ENCODE measurements at regions not wholly inside any gene's neighbourhood (a gene's known extent, or its start where the extent isn't known, plus 50 kb on each side); places are given as distances from the start of the nearest gene placed in this dataset.

DNA sequence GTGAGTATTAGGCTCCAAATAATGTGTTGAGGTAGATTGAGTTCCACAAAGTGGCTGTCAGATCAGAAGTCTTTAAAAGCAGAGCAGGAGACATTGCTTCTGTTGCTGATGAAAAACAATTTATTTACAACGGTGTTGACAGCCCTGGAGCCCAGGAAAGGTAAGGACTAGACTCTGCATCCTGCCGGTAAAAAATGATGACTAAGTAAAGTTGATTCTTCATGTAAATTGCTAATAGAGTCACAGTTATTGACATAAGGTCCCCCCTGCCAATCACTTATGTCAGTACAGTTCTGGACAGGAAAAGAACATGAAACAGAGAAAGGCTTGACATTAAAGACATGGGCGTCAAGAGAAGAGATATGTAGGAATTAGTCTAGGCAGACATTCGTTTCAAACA, 552.5 kb downstream of the HTR1A start:
- no peak overlapping the region for H3K9ac ChIP-seq (ENCODE audit: insufficient read depth in 1 of 2, low read depth in 2 of 2, low read length in 2 of 2)
- no peaks in the 10 kb centered on the region for H3K9me1 ChIP-seq (ENCODE audit: control insufficient read depth, insufficient read depth, low read length)
- DNase-seq (ENCODE audit: extremely low read depth in 1 of 4, low spot score in 3 of 4) (no peak), ATAC-seq (no peak), FAIRE-seq (no peak)
- H3K9me3 ChIP-seq (replicated peaks; ENCODE audit: control insufficient read depth, insufficient read depth, low read depth, low read length) = no peaks in the 10 kb centered on the region
- intact Hi-C loops (cut with micrococcal nuclease) = no loop called here
- POLR2A ChIA-PET = no interaction called here
- H3K4me1 ChIP-seq (replicated peaks in 1 of 2; ENCODE audit: control insufficient read depth in 2 of 2, insufficient read depth in 2 of 2, low read length in 2 of 2) = no peaks in the 10 kb centered on the region
- CTCF ChIA-PET (ENCODE audit: low intra/inter-chr PET ratio) = no interaction called here
- H2AFZ ChIP-seq (ENCODE audit: low read depth, low read length) = no peak overlapping the region
- in situ Hi-C loops (cut with MboI) = no loop called here
- H3K79me2 ChIP-seq (ENCODE audit: control insufficient read depth, insufficient read depth, low read length) = no peaks in the 10 kb centered on the region
- WGBS (ENCODE audit: insufficient coverage, low coverage, missing lambda C conversion rate) = 0% methylated on average over 4 of the region's 4 CpGs
- no peak overlapping the region for H3K4me2 ChIP-seq (ENCODE audit: insufficient read depth, low read length)
- H4K20me1 ChIP-seq (replicated peaks; ENCODE audit: control insufficient read depth, insufficient read depth, low read length) = no peaks in the 10 kb centered on the region
- no peak overlapping the region for H3K27ac ChIP-seq (ENCODE audit: extremely low read depth, low read depth, low read length)
- no peaks in the 10 kb centered on the region for H3K36me3 ChIP-seq (ENCODE audit: control insufficient read depth, insufficient read depth, low read length)
- TF ChIP-seq ZNF224 (CRISPR knock-in tag; IDR thresholded peaks at IDR 0.05) (no peak), POLR2G (IDR thresholded peaks at IDR 0.05; ENCODE audit: low read depth, low read length) (no peak), HEY1 (CRISPR knock-in tag; IDR thresholded peaks at IDR 0.05; ENCODE audit: borderline replicate concordance) (no peak), GTF2A2 (tag; IDR thresholded peaks at IDR 0.05) (no peak), RFX7 (CRISPR knock-in tag; IDR thresholded peaks at IDR 0.05) (no peak), ZNF830 (CRISPR knock-in tag; IDR thresholded peaks at IDR 0.05) (no peak), CBFB (CRISPR knock-in tag; IDR thresholded peaks at IDR 0.05) (no peak), NR1H2 (CRISPR knock-in tag; IDR thresholded peaks at IDR 0.05) (no peak), HLTF (IDR thresholded peaks at IDR 0.05) (no peak), HDAC3 (IDR thresholded peaks at IDR 0.05; ENCODE audit: borderline replicate concordance, partially characterized antibody) (no peak), TBL1XR1 (IDR thresholded peaks at IDR 0.05; ENCODE audit: low read length in 2 of 2) (no peak), PURB (CRISPR knock-in tag; IDR thresholded peaks at IDR 0.05; ENCODE audit: low read depth) (no peak), VEZF1 (CRISPR knock-in tag; IDR thresholded peaks at IDR 0.05) (no peak), NCOA1 (IDR thresholded peaks at IDR 0.05; ENCODE audit: low read depth) (no peak)
- TF ChIP-seq, protein P1, sequence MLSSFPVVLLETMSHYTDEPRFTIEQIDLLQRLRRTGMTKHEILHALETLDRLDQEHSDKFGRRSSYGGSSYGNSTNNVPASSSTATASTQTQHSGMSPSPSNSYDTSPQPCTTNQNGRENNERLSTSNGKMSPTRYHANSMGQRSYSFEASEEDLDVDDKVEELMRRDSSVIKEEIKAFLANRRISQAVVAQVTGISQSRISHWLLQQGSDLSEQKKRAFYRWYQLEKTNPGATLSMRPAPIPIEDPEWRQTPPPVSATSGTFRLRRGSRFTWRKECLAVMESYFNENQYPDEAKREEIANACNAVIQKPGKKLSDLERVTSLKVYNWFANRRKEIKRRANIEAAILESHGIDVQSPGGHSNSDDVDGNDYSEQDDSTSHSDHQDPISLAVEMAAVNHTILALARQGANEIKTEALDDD (IDR thresholded peaks at IDR 0.05) = no peak
- no peaks in the 10 kb centered on the region for H3K27me3 ChIP-seq (ENCODE audit: control insufficient read depth in 2 of 2, insufficient read depth in 2 of 2, low read length in 2 of 2)
- H3K4me3 ChIP-seq = no peak overlapping the region
- no TSS peak for BruUV-seq (replicated peaks)

All from K562 (cell line).